ENCODE measurements at regions not wholly inside any gene's neighbourhood (a gene's known extent, or its start where the extent isn't known, plus 50 kb on each side); places are given as distances from the start of the nearest gene placed in this dataset.

GRCh38 chr3:157692468-157692867 is 189.3 kb upstream of the VEPH1 start:
- no peak for TF ChIP-seq CTCF (conservative IDR thresholded peaks at IDR 0.05; ENCODE audit: low read depth, low read length)
- no peak overlapping the region for H3K9ac ChIP-seq
- H3K27me3 ChIP-seq (ENCODE audit: insufficient read depth, low read depth) = no peaks in the 10 kb centered on the region
- no peaks in the 10 kb centered on the region for H3K79me2 ChIP-seq (ENCODE audit: insufficient read depth, low read depth)
- no peaks in the 10 kb centered on the region for H3K36me3 ChIP-seq (ENCODE audit: insufficient read depth)
- H3K27ac ChIP-seq = no peak overlapping the region
- no peaks in the 10 kb centered on the region for H3K4me1 ChIP-seq (ENCODE audit: low read depth, poor library complexity, severe bottlenecking)
- no peak overlapping the region for H2AFZ ChIP-seq (ENCODE audit: low read depth)
- no peaks in the 10 kb centered on the region for H4K20me1 ChIP-seq (ENCODE audit: insufficient read depth)
- no peak overlapping the region for H3K4me2 ChIP-seq
- no peak overlapping the region for H3K4me3 ChIP-seq (IDR thresholded peaks at IDR 0.05; ENCODE audit: insufficient read depth, low read depth, low read length)

GRCh38 chr3:157683668-157684067 is 180.5 kb upstream of the VEPH1 start:
- Histone ChIP-seq H3K9ac (no peak overlapping the region), H2AFZ (ENCODE audit: low read depth) (no peak overlapping the region), H3K4me3 (IDR thresholded peaks at IDR 0.05; ENCODE audit: insufficient read depth, low read depth, low read length) (no peak overlapping the region), H3K79me2 (ENCODE audit: insufficient read depth, low read depth) (no peaks in the 10 kb centered on the region), H3K36me3 (ENCODE audit: insufficient read depth) (no peaks in the 10 kb centered on the region), H3K27ac (no peak overlapping the region), H3K4me2 (no peak overlapping the region), H4K20me1 (ENCODE audit: insufficient read depth) (no peaks in the 10 kb centered on the region), H3K4me1 (ENCODE audit: low read depth, poor library complexity, severe bottlenecking) (no peaks in the 10 kb centered on the region), H3K27me3 (ENCODE audit: insufficient read depth, low read depth) (no peaks in the 10 kb centered on the region)
- no peak for TF ChIP-seq CTCF (conservative IDR thresholded peaks at IDR 0.05; ENCODE audit: low read depth, low read length)

GRCh38 chr3:157672061-157672460 is 168.8 kb upstream of the VEPH1 start:
- H3K4me3 ChIP-seq (IDR thresholded peaks at IDR 0.05; ENCODE audit: insufficient read depth, low read depth, low read length) = no peak overlapping the region
- H4K20me1 ChIP-seq (ENCODE audit: insufficient read depth) = no peaks in the 10 kb centered on the region
- no peaks in the 10 kb centered on the region for H3K27me3 ChIP-seq (ENCODE audit: insufficient read depth, low read depth)
- H3K79me2 ChIP-seq (ENCODE audit: insufficient read depth, low read depth) = no peaks in the 10 kb centered on the region
- H2AFZ ChIP-seq (ENCODE audit: low read depth) = no peak overlapping the region
- no peak for TF ChIP-seq CTCF (conservative IDR thresholded peaks at IDR 0.05; ENCODE audit: low read depth, low read length)
- H3K4me1 ChIP-seq (ENCODE audit: low read depth, poor library complexity, severe bottlenecking) = no peaks in the 10 kb centered on the region
- H3K27ac ChIP-seq = no peak overlapping the region
- H3K4me2 ChIP-seq = no peak overlapping the region
- H3K9ac ChIP-seq = no peak overlapping the region
- no peaks in the 10 kb centered on the region for H3K36me3 ChIP-seq (ENCODE audit: insufficient read depth)

- Histone ChIP-seq H3K9ac (no peak overlapping the region), H3K27me3 (ENCODE audit: insufficient read depth, low read depth) (no peaks in the 10 kb centered on the region), H3K79me2 (ENCODE audit: insufficient read depth, low read depth) (no peaks in the 10 kb centered on the region), H3K27ac (no peak overlapping the region), H3K4me1 (ENCODE audit: low read depth, poor library complexity, severe bottlenecking) (no peaks in the 10 kb centered on the region), H2AFZ (ENCODE audit: low read depth) (no peak overlapping the region), H3K4me3 (IDR thresholded peaks at IDR 0.05; ENCODE audit: insufficient read depth, low read depth, low read length) (no peak overlapping the region), H3K4me2 (no peak overlapping the region), H3K36me3 (ENCODE audit: insufficient read depth) (no peaks in the 10 kb centered on the region), H4K20me1 (ENCODE audit: insufficient read depth) (no peaks in the 10 kb centered on the region)
- TF ChIP-seq CTCF (conservative IDR thresholded peaks at IDR 0.05; ENCODE audit: low read depth, low read length) = no peak
Measured at GRCh38 chr3:157671656-157672055, 168.4 kb upstream of the VEPH1 start.

DNA sequence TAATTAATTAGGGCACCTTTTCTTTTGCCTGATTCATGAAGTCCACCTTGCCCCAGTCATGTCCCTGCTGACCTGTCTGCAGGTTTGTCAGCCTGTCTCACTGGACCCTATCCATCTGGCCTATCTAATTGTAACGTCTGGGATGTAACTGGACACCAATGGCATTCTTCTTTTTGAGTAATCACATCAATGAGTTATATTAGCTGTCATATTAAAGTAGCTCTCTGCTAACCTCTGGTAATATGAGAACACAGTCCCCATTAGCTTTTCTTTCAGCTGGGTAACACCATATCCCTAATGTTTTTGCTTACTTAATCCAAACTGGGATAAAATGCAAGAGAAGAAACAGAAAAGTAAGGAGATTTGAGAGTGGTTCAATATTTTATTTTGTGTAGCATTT is 166.2 kb upstream of the VEPH1 start:
- Histone ChIP-seq H3K36me3 (ENCODE audit: insufficient read depth) (no peaks in the 10 kb centered on the region), H4K20me1 (ENCODE audit: insufficient read depth) (no peaks in the 10 kb centered on the region), H3K4me2 (no peak overlapping the region), H2AFZ (ENCODE audit: low read depth) (no peak overlapping the region), H3K4me3 (IDR thresholded peaks at IDR 0.05; ENCODE audit: insufficient read depth, low read depth, low read length) (no peak overlapping the region), H3K27ac (no peak overlapping the region), H3K4me1 (ENCODE audit: low read depth, poor library complexity, severe bottlenecking) (no peaks in the 10 kb centered on the region), H3K9ac (no peak overlapping the region), H3K27me3 (ENCODE audit: insufficient read depth, low read depth) (no peaks in the 10 kb centered on the region), H3K79me2 (ENCODE audit: insufficient read depth, low read depth) (no peaks in the 10 kb centered on the region)
- no peak for TF ChIP-seq CTCF (conservative IDR thresholded peaks at IDR 0.05; ENCODE audit: low read depth, low read length)

Data from KMS-11 (cell line).